Prostate gland (tissue), 2 donors: ENCODE measurements at regions not wholly inside any gene's neighbourhood (a gene's known extent, or its start where the extent isn't known, plus 50 kb on each side); places are given as distances from the start of the nearest gene placed in this dataset.
"Not testable (repeated sequence)": the region's sequence is repeated elsewhere in the genome, so short reads cannot be mapped to it uniquely, and the experiment has no call there.

Experiments used
- DNase-seq: peaks from one replicate; pipeline ENCODE4 v3.0.0-alpha.2; 2019; ENCODE audit warnings: low spot score
- H3K27ac ChIP-seq, 2 donors: fragments of 200-600 bp; sonication (generic); 2 replicates each; pipeline ENCODE4 v1.5.1; 2017 to 2019
- H3K27me3 ChIP-seq: fragments of 200-600 bp; sonication (generic); replicated peaks from 2 replicates; pipeline ENCODE4 v1.5.1; 2019; ENCODE audit not compliant: insufficient read depth
- H3K36me3 ChIP-seq, 2 donors: fragments of 200-600 bp; sonication (generic); 1 replicate in 1 of 2; 2 replicates in 1 of 2; pipeline versions ENCODE4 v1.5.1 to v1.8.1; 2017 to 2019
- H3K4me1 ChIP-seq: fragments of 200-600 bp; sonication (generic); replicated peaks from 2 replicates; pipeline ENCODE4 v1.5.1; 2019
- H3K4me3 ChIP-seq, 2 donors: fragments of 200-600 bp; sonication (generic); 2 replicates each; pipeline ENCODE4 v1.5.1; 2017 to 2019
- H3K9me3 ChIP-seq: fragments of 200-600 bp; sonication (generic); 2 replicates; pipeline ENCODE4 v1.5.1; 2017
- CTCF ChIP-seq, 4 experiments: fragments of 200-600 bp in 2 of 4; fragments of 450-650 bp in 2 of 4; sonication (generic) in 2 of 4; IDR thresholded peaks; 1 replicate in 3 of 4; 2 replicates in 1 of 4; pipeline ENCODE4 v1.5.1; 2016 to 2019; ENCODE audit warnings: antibody characterized with exemption in 4 of 4, mild to moderate bottlenecking in 2 of 4, moderate library complexity in 2 of 4
- POLR2A ChIP-seq: fragments of 450-650 bp; IDR thresholded peaks from one replicate; pipeline ENCODE4 v1.6.1; 2016; ENCODE audit warnings: antibody characterized with exemption, mild to moderate bottlenecking
- POLR2AphosphoS5 ChIP-seq: sonication (generic); formaldehyde crosslinking; IDR thresholded peaks from one replicate; pipeline ENCODE4 v1.6.1; 2017; ENCODE audit warnings: antibody characterized with exemption
- WGBS: methylation state at CpG from one replicate; pipeline ENCODE4 v1.1.5; 2018; 5-methylcytosine and 5-hydroxymethylcytosine counted together
- intact Hi-C: fragments of 100-400 bp; cut with DNase I; formaldehyde crosslinking; loops from one replicate; pipeline ENCODE4 v1.14.2; 2022

GRCh38 chr6:4225161-4225872 lies 89.9 kb upstream of the ECI2 start:
- WGBS = 74% methylated on average over 9 of the region's 9 CpGs
- DNase-seq = no peak

GRCh38 chr6:4224067-4224978 lies 88.9 kb upstream of the ECI2 start:
- no peak for DNase-seq
- Histone ChIP-seq H3K27ac (no peak overlapping the region), H3K27me3 (no peaks in the 10 kb centered on the region), H3K36me3 (no peaks in the 10 kb centered on the region), H3K4me3 (no peak overlapping the region), H3K4me1 (no peaks in the 10 kb centered on the region), H3K9me3 (no peaks in the 10 kb centered on the region)
- intact Hi-C loops = no loop called here
- WGBS = 34% methylated on average over 9 of the region's 9 CpGs
- no peak for TF ChIP-seq POLR2A
- no peak for TF ChIP-seq POLR2AphosphoS5
- TF ChIP-seq CTCF (IDR thresholded peaks at IDR 0.05) = no peak

More at GRCh38 chr6:4225161-4225872, 89.9 kb upstream of the ECI2 start:
- TF ChIP-seq POLR2A (no peak), POLR2AphosphoS5 (no peak), CTCF (IDR thresholded peaks at IDR 0.05) (no peak)
- H3K36me3 ChIP-seq = no peaks in the 10 kb centered on the region
- no peak overlapping the region for H3K27ac ChIP-seq
- intact Hi-C loops = no loop called here
- no peak overlapping the region for H3K4me3 ChIP-seq
- no peaks in the 10 kb centered on the region for H3K27me3 ChIP-seq
- no peaks in the 10 kb centered on the region for H3K9me3 ChIP-seq
- H3K4me1 ChIP-seq = no peaks in the 10 kb centered on the region

- intact Hi-C loops = no loop called here
- WGBS = 80% methylated on average over 1 of the region's 1 CpG
Observed at GRCh38 chr6:4220558-4220957, 85.2 kb upstream of the ECI2 start.

GRCh38 chr6:4218619-4219317 lies 83.4 kb upstream of the ECI2 start:
- H3K27me3 ChIP-seq, intact Hi-C loops, DNase-seq, H3K36me3 ChIP-seq, H3K9me3 ChIP-seq, H3K4me3 ChIP-seq, H3K27ac ChIP-seq, H3K4me1 ChIP-seq: not testable (repeated sequence)
- WGBS = 98% methylated on average over 3 of the region's 3 CpGs

More at GRCh38 chr6:4220558-4220957, 85.2 kb upstream of the ECI2 start:
- no peak overlapping the region for H3K4me3 ChIP-seq
- H3K36me3 ChIP-seq = no peaks in the 10 kb centered on the region
- DNase-seq = no peak
- H3K9me3 ChIP-seq = no peaks in the 10 kb centered on the region
- H3K4me1 ChIP-seq = no peaks in the 10 kb centered on the region
- H3K27me3 ChIP-seq = no peaks in the 10 kb centered on the region
- H3K27ac ChIP-seq = no peak overlapping the region
- TF ChIP-seq POLR2A (no peak), POLR2AphosphoS5 (no peak), CTCF (IDR thresholded peaks at IDR 0.05) (no peak)

- WGBS = 91% methylated on average over 1 of the region's 1 CpG
- Histone ChIP-seq H3K4me3 (no peak overlapping the region), H3K9me3 (no peaks in the 10 kb centered on the region), H3K4me1 (no peaks in the 10 kb centered on the region), H3K27me3 (no peaks in the 10 kb centered on the region), H3K36me3 (no peaks in the 10 kb centered on the region), H3K27ac (no peak overlapping the region)
- intact Hi-C loops = no loop called here
- no peak for DNase-seq
- no peak for TF ChIP-seq POLR2A
- TF ChIP-seq CTCF (IDR thresholded peaks at IDR 0.05) = no peak
- TF ChIP-seq POLR2AphosphoS5 = no peak
Observed at GRCh38 chr6:4212588-4212987, 77.2 kb upstream of the ECI2 start.
